Forelimb muscle (tissue), 1 donor: ENCODE measurements at regions not wholly inside any gene's neighbourhood (a gene's known extent, or its start where the extent isn't known, plus 50 kb on each side); places are given as distances from the start of the nearest gene placed in this dataset.
A peak's percentile ranks its signal among the peaks of the same experiment; 100 is the strongest.
"Not testable (repeated sequence)": the region's sequence is repeated elsewhere in the genome, so short reads cannot be mapped to it uniquely, and the experiment has no call there.

ENCODE experiments used
- DNase-seq: peaks from one replicate; pipeline ENCODE4 v3.0.0-alpha.2; 2013; ENCODE audit warnings: low read depth

DNA sequence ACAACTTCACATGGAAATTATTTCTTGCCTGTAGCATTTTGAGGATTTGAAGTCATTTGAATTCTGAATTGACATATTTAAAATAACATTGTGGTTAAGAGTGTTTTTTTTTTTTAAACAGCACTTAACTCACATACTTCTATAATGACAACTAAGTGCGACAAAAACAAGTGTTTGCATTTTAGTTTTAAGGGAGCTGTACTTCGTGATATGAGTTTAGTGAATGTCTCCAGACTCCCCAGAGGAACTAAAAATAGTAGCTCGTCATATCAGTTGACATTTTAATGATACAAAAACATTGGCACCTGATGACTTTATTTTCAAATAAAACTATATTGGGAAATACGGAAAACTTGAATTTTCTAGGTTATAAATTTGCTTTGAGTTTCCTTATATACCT, 389.6 kb upstream of the MON1B start:
- DNase-seq, result no peak

GRCh38 chr16:76816475-76816874, 374.5 kb upstream of the MON1B start:
- DNase-seq, result no peak

GRCh38 chr16:76818606-76819181, 372.3 kb upstream of the MON1B start:
- peak; percentile 73 for DNase-seq

GRCh38 chr16:76819226-76819916, 371.6 kb upstream of the MON1B start:
- no peak for DNase-seq

GRCh38 chr16:76824221-76824620, 366.8 kb upstream of the MON1B start:
- DNase-seq, result no peak

DNA sequence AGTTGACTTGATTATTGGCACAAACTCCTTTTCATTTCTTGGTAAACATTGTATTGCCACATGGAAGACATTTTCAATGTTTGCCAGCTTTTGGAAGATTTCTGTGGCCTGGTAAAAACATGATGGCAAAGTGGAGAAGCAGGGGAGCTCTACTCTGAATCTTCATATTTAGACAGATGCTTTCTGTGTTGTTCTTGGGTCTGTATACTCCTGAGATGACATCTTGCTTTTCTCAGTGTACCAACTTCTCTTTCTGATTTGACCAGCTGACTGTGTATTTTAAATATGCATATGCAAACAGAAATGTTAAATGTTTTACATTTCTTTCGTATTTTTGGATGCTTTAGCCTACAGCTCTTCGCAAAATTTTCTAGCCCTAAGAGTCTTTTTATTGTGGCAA, 366.2 kb upstream of the MON1B start:
- no peak for DNase-seq

DNA sequence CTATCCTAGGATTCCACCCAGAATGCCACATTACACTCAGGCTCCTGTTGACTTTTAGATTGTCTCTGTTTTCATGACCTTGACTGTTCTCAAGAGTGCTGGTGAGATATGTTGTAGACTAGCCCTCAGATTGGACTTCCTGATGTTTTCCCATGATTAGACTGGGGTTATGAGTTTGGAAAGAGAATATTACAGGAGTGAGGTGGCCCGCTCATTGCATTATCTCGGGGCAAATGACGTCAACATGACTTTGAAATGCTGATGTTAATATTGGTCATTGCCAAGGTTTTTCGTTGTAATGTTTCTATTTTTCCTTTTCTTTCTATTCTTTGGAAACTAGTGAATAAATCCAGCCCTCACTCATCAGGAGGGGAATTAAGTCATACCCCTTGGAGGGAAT, 355.7 kb upstream of the MON1B start:
- peak; percentile 74 for DNase-seq

DNA sequence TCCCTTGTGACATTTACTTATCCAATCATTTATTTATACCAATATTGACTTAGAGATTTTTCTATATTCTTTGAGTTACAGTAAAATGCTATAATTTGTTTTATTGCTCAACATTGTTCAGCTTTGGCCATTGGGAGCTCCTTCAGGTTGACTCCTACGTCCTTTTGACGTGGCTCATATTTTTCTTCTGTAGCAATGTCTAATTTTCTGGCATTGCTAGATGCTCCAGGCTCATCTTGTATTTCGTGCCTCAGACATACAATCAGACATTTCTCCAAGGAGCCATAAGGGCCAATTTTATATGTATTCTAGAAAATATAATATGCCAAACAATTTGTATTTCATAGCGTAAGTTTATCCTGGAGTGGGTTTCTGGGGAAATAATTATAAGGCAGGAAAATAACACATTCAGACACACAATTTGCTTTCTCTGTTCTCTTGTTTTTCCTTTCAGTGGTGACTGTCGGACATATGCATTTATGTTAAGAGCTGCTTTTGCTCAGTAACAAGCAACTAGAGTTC, 355.1 kb upstream of the MON1B start:
- DNase-seq, result peak; percentile 79

GRCh38 chr16:76837872-76838271, 353.1 kb upstream of the MON1B start:
- no peak for DNase-seq

- DNase-seq, result no peak
These were observed 336.8 kb upstream of the MON1B start for GRCh38 chr16:76854234-76854633.

GRCh38 chr16:76856112-76856511, 334.9 kb upstream of the MON1B start:
- no peak for DNase-seq

- no peak for DNase-seq
These were observed 333.6 kb upstream of the MON1B start for GRCh38 chr16:76857402-76857801.

GRCh38 chr16:76862901-76863300, 328.1 kb upstream of the MON1B start:
- DNase-seq, result peak; percentile 14

GRCh38 chr16:76866994-76867393, 324.0 kb upstream of the MON1B start:
- no peak for DNase-seq

DNA sequence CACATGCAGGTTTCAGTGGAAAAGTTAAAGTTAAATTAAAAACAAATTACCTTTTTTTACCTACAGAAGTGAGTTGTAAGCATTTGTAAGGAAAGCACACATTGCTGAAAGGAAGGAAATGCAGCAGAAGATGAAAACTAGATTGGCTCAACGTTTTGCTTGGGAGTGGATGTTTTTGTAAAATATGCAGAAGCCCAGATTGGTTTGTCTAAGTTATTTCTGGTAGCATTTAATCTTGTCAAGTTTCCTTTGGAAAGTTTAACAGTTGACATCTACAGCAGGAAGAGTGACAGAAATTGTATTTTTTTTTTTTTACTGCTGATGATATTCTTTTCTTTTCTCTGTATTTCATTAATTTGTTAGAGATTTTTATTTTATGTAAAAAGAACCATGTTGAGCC, 315.1 kb upstream of the MON1B start:
- no peak for DNase-seq

GRCh38 chr16:76879420-76879819, 311.6 kb upstream of the MON1B start:
- no peak for DNase-seq

DNA sequence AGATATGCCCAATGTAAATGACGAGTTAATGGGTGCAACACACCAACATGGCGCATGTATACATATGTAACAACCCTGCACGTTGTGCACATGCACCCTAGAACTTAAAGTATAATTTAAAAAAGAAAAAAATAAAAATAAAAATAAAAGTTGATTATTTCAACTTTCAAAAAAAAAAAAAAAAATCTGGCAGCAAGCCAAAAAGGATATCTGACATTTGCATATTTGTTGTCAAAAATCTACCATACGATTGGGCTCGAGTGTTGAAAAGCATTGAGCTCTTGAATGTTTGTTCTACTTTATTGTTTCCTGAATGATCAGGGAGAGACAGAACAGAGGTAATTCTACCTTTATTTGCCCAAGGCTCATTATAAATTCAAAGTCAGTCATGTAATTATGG, 310.5 kb upstream of the MON1B start:
- DNase-seq, result not testable (repeated sequence)

DNA sequence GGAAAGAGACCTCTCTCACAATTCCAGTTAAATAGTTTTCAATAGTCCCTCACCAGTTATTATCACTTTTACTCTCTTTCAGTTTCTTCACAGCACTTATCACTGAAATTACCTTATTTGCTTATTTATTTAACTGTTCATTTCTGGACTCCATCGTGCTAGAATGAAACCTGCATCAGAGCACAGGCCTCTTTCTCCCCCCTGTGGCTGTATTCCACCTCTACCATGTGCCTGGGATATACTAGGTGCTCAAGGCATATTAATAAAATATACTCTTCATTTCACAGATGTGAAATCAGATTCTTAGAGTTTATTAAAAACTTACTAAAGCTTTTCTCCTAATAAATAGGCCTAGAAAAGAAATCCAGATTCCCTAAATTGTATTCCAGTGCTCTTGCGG, 308.9 kb upstream of the MON1B start:
- DNase-seq, result no peak

DNA sequence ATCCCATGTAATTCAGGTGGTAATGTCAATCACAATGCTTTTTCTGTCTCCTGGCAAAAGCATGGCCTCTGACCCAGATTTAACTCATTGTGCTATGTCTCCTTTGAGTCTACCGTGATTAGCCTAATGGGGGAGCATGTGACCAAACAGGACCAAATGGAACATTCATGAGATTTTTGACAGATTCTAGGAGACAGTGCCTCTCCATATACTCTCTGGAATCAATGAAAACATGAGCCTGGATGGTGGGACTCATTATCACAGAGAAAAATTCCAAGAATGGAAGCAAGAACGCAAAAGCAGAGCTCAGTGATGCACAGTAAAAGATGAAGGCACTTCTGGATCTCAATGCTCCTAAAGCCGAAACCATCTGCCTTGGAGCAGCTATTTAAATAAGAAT, 307.9 kb upstream of the MON1B start:
- no peak for DNase-seq

- DNase-seq, result no peak
These were observed 305.0 kb upstream of the MON1B start for GRCh38 chr16:76885776-76886537.

GRCh38 chr16:76897816-76898215, 293.2 kb upstream of the MON1B start:
- no peak for DNase-seq

DNA sequence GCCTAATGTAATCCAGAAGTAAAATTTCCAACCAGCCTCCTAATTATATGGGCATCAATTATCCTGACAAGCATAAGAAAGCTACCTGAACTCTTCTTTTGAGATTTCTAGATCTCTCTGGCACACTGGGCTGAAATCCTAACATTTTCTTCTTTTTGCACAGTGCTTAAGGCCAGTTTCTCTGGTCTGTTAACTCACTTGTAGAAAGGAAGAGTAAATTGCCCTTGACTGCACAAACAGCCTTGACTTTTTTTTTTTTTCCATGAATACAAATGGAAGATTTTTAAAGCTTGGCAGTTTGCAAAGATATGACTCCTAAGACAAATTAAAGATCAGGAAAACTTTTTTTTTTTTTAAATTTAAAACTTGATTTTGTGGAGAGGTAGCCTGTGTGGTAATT, 291.2 kb upstream of the MON1B start:
- no peak for DNase-seq
